GM23338 (cell line): ENCODE measurements at regions not wholly inside any gene's neighbourhood (a gene's known extent, or its start where the extent isn't known, plus 50 kb on each side); places are given as distances from the start of the nearest gene placed in this dataset.

Experiments
- ATAC-seq: fragments of 200-7000 bp; cut with Tn5 transposase; 3 replicates; pipeline ENCODE4 v1.9.1; 2020
- DNase-seq: peaks from one replicate; pipeline ENCODE4 v3.0.0-alpha.2; 2015; ENCODE audit warnings: low spot score
- H2AFZ ChIP-seq: fragments of 200-600 bp; sonication (generic); 2 replicates; pipeline ENCODE4 v1.8.0; 2016; ENCODE audit warnings: antibody characterized with exemption, mild to moderate bottlenecking, moderate library complexity
- H3F3A ChIP-seq: fragments of 200-600 bp; sonication (generic); replicated peaks from 2 replicates; pipeline ENCODE4 v1.8.0; 2017; ENCODE audit warnings: antibody characterized with exemption, mixed run types, low read depth
- H3K27ac ChIP-seq: fragments of 200-600 bp; sonication (generic); 2 replicates; pipeline ENCODE4 v1.6.1; 2016; ENCODE audit warnings: low read depth
- H3K27me3 ChIP-seq: fragments of 200-600 bp; sonication (generic); 2 replicates; pipeline ENCODE4 v1.8.0; 2016; ENCODE audit warnings: mild to moderate bottlenecking, mixed run types, moderate library complexity; ENCODE audit not compliant: insufficient read depth
- H3K36me3 ChIP-seq: fragments of 200-600 bp; sonication (generic); 2 replicates; pipeline ENCODE4 v1.8.0; 2016; ENCODE audit warnings: mild to moderate bottlenecking; ENCODE audit not compliant: insufficient read depth
- H3K4me1 ChIP-seq: fragments of 200-600 bp; sonication (generic); 2 replicates; pipeline ENCODE4 v1.8.0; 2016; ENCODE audit warnings: mild to moderate bottlenecking, moderate library complexity; ENCODE audit not compliant: insufficient read depth
- H3K4me2 ChIP-seq: fragments of 200-600 bp; sonication (generic); 2 replicates; pipeline ENCODE4 v1.7.1; 2017; ENCODE audit warnings: mixed run types
- H3K4me3 ChIP-seq: fragments of 200-600 bp; sonication (generic); 2 replicates; pipeline ENCODE4 v1.6.1; 2016; ENCODE audit warnings: mixed run types
- H3K79me2 ChIP-seq: fragments of 200-600 bp; sonication (generic); replicated peaks from 2 replicates; pipeline ENCODE4 v1.8.0; 2017; ENCODE audit warnings: mild to moderate bottlenecking; ENCODE audit not compliant: insufficient read depth
- H3K9me2 ChIP-seq: fragments of 200-600 bp; sonication (generic); 2 replicates; pipeline ENCODE4 v1.8.0; 2017; ENCODE audit not compliant: insufficient read depth
- H4K20me1 ChIP-seq: fragments of 200-600 bp; sonication (generic); replicated peaks from 2 replicates; pipeline ENCODE4 v1.8.0; 2017; ENCODE audit warnings: mild to moderate bottlenecking; ENCODE audit not compliant: insufficient read depth
- H3K27ac Mint-ChIP-seq: 2 replicates; pipeline ENCODE4 v1.8.0; 2020; ENCODE audit warnings: inconsistent platforms, mild to moderate bottlenecking, moderate library complexity, mixed read lengths
- H3K27me3 Mint-ChIP-seq: 3 replicates; pipeline ENCODE4 v1.8.0; 2022; ENCODE audit warnings: low read depth, mild to moderate bottlenecking, moderate library complexity, mixed read lengths, inconsistent platforms; ENCODE audit not compliant: insufficient read depth, poor library complexity
- H3K36me3 Mint-ChIP-seq: 3 replicates; pipeline ENCODE4 v1.8.0; 2021; ENCODE audit warnings: low read depth, mild to moderate bottlenecking, inconsistent platforms, moderate library complexity, mixed read lengths
- H3K4me1 Mint-ChIP-seq: 3 replicates; pipeline ENCODE4 v1.8.0; 2020; ENCODE audit warnings: mild to moderate bottlenecking, inconsistent platforms, mixed read lengths
- H3K4me3 Mint-ChIP-seq: 3 replicates; pipeline ENCODE4 v1.8.0; 2021; ENCODE audit warnings: moderate library complexity, mild to moderate bottlenecking, inconsistent platforms, mixed read lengths
- H3K9me3 Mint-ChIP-seq: 3 replicates; pipeline ENCODE4 v1.8.0; 2020; ENCODE audit warnings: moderate library complexity, mild to moderate bottlenecking, inconsistent platforms, mixed read lengths
- CREB1 ChIP-seq: fragments of 250-450 bp; sonication (Bioruptor Pico); IDR thresholded peaks from 2 replicates; pipeline ENCODE4 v1.5.0; 2020; ENCODE audit warnings: low read depth, mild to moderate bottlenecking, moderate library complexity
- CTCF ChIP-seq, 2 experiments: fragments of 200-600 bp in 1 of 2; sonication (generic) in 1 of 2; conservative IDR thresholded peaks; 2 replicates each; pipeline versions ENCODE4 v1.5.1 to v1.6.1; 2016 to 2017; ENCODE audit warnings: antibody characterized with exemption in 2 of 2, low read depth in 2 of 2, mild to moderate bottlenecking in 2 of 2, moderate library complexity in 1 of 2
- JUNB ChIP-seq: IDR thresholded peaks from one replicate; pipeline ENCODE4 v1.6.1; 2016; ENCODE audit warnings: antibody characterized with exemption; ENCODE audit not compliant: unreplicated experiment
- POLR2AphosphoS5 ChIP-seq: IDR thresholded peaks from 2 replicates; pipeline ENCODE4 v1.6.1; 2016; ENCODE audit warnings: antibody characterized with exemption, low read depth
- REST ChIP-seq: IDR thresholded peaks from one replicate; pipeline ENCODE4 v1.6.1; 2018; ENCODE audit warnings: antibody characterized with exemption; ENCODE audit not compliant: unreplicated experiment
- STAT1 ChIP-seq: IDR thresholded peaks from one replicate; pipeline ENCODE4 v1.6.1; 2016; ENCODE audit warnings: antibody characterized with exemption; ENCODE audit not compliant: unreplicated experiment
- ZNF331 ChIP-seq: fragments of 250-450 bp; sonication (Bioruptor Pico); IDR thresholded peaks from 2 replicates; pipeline ENCODE4 v1.5.0; 2020; ENCODE audit warnings: low read depth, mild to moderate bottlenecking, moderate library complexity

- TF ChIP-seq CTCF (conservative IDR thresholded peaks at IDR 0.05; ENCODE audit: low read depth in 2 of 2) (no peak), POLR2AphosphoS5 (no peak), ZNF331 (CRISPR knock-in tag) (no peak), CREB1 (CRISPR knock-in tag) (no peak), JUNB (no peak), REST (no peak), STAT1 (no peak)
These were observed 111.1 kb downstream of the RTL3 start (continued) for GRCh38 chrX:78548012-78548411.

- no peak overlapping the region for H3K4me3 ChIP-seq
- Mint-ChIP-seq H3K4me1 (no peaks in the 10 kb centered on the region), H3K9me3 (peaks cover 29% of the 10 kb centered on the region; the same call in 2 of the 3 replicates), H3K27me3 (no peaks in the 10 kb centered on the region), H3K4me3 (no peak overlapping the region), H3K27ac (no peak overlapping the region), H3K36me3 (peaks cover 13% of the 10 kb centered on the region; the same call in 2 of the 3 replicates)
- H3K4me1 ChIP-seq = no peaks in the 10 kb centered on the region
- no peaks in the 10 kb centered on the region for H3F3A ChIP-seq
- H3K36me3 ChIP-seq = no peaks in the 10 kb centered on the region
- DNase-seq (no peak), ATAC-seq (no peak)
- H2AFZ ChIP-seq = no peak overlapping the region
- no peaks in the 10 kb centered on the region for H3K9me2 ChIP-seq
- H3K79me2 ChIP-seq = no peaks in the 10 kb centered on the region
- H3K4me2 ChIP-seq = no peak overlapping the region
- H4K20me1 ChIP-seq = no peaks in the 10 kb centered on the region
- H3K27ac ChIP-seq = no peak overlapping the region
- no peaks in the 10 kb centered on the region for H3K27me3 ChIP-seq
- no peak for TF ChIP-seq REST
- TF ChIP-seq CTCF (conservative IDR thresholded peaks at IDR 0.05; ENCODE audit: low read depth in 2 of 2) = no peak
- TF ChIP-seq STAT1 = no peak
These were observed 113.9 kb downstream of the RTL3 start for GRCh38 chrX:78545233-78545632.
